K562 (cell line): ENCODE measurements at regions not wholly inside any gene's neighbourhood (a gene's known extent, or its start where the extent isn't known, plus 50 kb on each side); places are given as distances from the start of the nearest gene placed in this dataset.

Source experiments
- ATAC-seq: fragments of 200-7000 bp; cut with Tn5 transposase; 3 replicates; pipeline ENCODE4 v1.9.1; 2020; ENCODE audit warnings: moderate library complexity
- BruUV-seq: library from RNA; stranded (reverse); fragments of 400-500 nt; replicated peaks from 2 replicates; lab custom pipeline; 2021; lab: Mats Ljungman, UMichigan
- CTCF ChIA-PET: fragments of 300-600 bp; formaldehyde crosslinking; extraction: SDS; loops from one replicate; lab custom pipeline; 2021; ENCODE audit warnings: low intra/inter-chr PET ratio; lab: Yijun Ruan, JAX
- POLR2A ChIA-PET: fragments of 300-600, 350-650 bp; sonication (Branson Sonifier 250); formaldehyde crosslinking; extraction: SDS; loops from one replicate; lab custom pipeline; 2021; ENCODE audit warnings: antibody characterized with exemption, inconsistent platforms; lab: Yijun Ruan, JAX
- DNase-seq, 4 experiments: peaks; one replicate each; pipeline versions ENCODE4 v3.0.0 to v3.0.0-alpha.2; 2011 to 2018; ENCODE audit warnings: low spot score in 3 of 4, mixed read lengths in 3 of 4; ENCODE audit errors: extremely low read depth in 1 of 4
- FAIRE-seq: peaks from 2 replicates; lab custom pipeline; 2011; peaks lifted over from hg19 to GRCh38; lab: Jason Lieb, UNC
- H2AFZ ChIP-seq: 2 replicates; pipeline ENCODE4 v1.6.0; 2011; ENCODE audit warnings: low read depth, low read length, control low read depth, inconsistent platforms
- H3K27ac ChIP-seq: fragments of 200-600 bp; 3 replicates; pipeline ENCODE4 v1.8.0; 2011; ENCODE audit warnings: low read depth, mild to moderate bottlenecking, control low read depth, inconsistent platforms, low read length, moderate library complexity, mixed read lengths; ENCODE audit errors: extremely low read depth
- H3K27me3 ChIP-seq, 2 experiments: fragments of 300-600 bp in 1 of 2; 2 replicates in 1 of 2; 3 replicates in 1 of 2; pipeline versions ENCODE4 v1.6.0 to v1.8.0; 2011; ENCODE audit warnings: inconsistent platforms in 2 of 2, low read length in 2 of 2, mild to moderate bottlenecking in 1 of 2, mixed read lengths in 1 of 2, moderate library complexity in 1 of 2; ENCODE audit not compliant: control insufficient read depth in 2 of 2, insufficient read depth in 2 of 2
- H3K36me3 ChIP-seq: fragments of 300-600 bp; 3 replicates; pipeline ENCODE4 v1.8.0; 2011; ENCODE audit warnings: mild to moderate bottlenecking, low read length, inconsistent platforms; ENCODE audit not compliant: control insufficient read depth, insufficient read depth
- H3K4me1 ChIP-seq, 2 experiments: fragments of 200-600 bp in 1 of 2; replicated peaks in 1 of 2; 2 replicates in 1 of 2; 3 replicates in 1 of 2; pipeline versions ENCODE4 v1.5.1 to v1.8.0; 2011; ENCODE audit warnings: inconsistent platforms in 2 of 2, low read length in 2 of 2, mild to moderate bottlenecking in 1 of 2, mixed read lengths in 1 of 2, moderate library complexity in 1 of 2; ENCODE audit not compliant: control insufficient read depth in 2 of 2, insufficient read depth in 2 of 2
- H3K4me2 ChIP-seq: 2 replicates; pipeline ENCODE4 v1.6.1; 2011; ENCODE audit warnings: low read length, control low read depth, inconsistent platforms, mixed read lengths; ENCODE audit not compliant: insufficient read depth
- H3K4me3 ChIP-seq: fragments of 200-600 bp; sonication (generic), shearing (Covaris generic); 2 replicates; pipeline ENCODE4 v1.5.1; 2016; ENCODE audit warnings: control low read depth, inconsistent platforms
- H3K79me2 ChIP-seq: fragments of 200-600 bp; 3 replicates; pipeline ENCODE4 v1.8.0; 2011; ENCODE audit warnings: low read length, inconsistent platforms; ENCODE audit not compliant: control insufficient read depth, insufficient read depth
- H3K9ac ChIP-seq, 2 experiments: 2 replicates each; pipeline versions ENCODE4 v1.6.0 to v1.6.1; 2011; ENCODE audit warnings: low read depth in 2 of 2, low read length in 2 of 2, control low read depth in 1 of 2, inconsistent platforms in 1 of 2, mild to moderate bottlenecking in 1 of 2, mixed read lengths in 1 of 2; ENCODE audit not compliant: insufficient read depth in 1 of 2
- H3K9me1 ChIP-seq: one replicate; pipeline ENCODE4 v1.6.0; 2011; ENCODE audit warnings: inconsistent platforms, mild to moderate bottlenecking, low read length, moderate library complexity; ENCODE audit not compliant: control insufficient read depth, insufficient read depth
- H3K9me3 ChIP-seq: replicated peaks from 2 replicates; pipeline ENCODE4 v1.5.1; 2011; ENCODE audit warnings: low read depth, low read length, inconsistent platforms; ENCODE audit not compliant: control insufficient read depth, insufficient read depth
- H4K20me1 ChIP-seq: replicated peaks from 2 replicates; pipeline ENCODE4 v1.6.1; 2011; ENCODE audit warnings: low read length, inconsistent platforms, mixed read lengths; ENCODE audit not compliant: control insufficient read depth, insufficient read depth
- ARID4B ChIP-seq: sonication (generic); formaldehyde crosslinking; IDR thresholded peaks from 2 replicates; pipeline ENCODE4 v1.8.0; 2022; ENCODE audit warnings: mild to moderate bottlenecking, missing genetic modification reagents
- HNRNPUL1 ChIP-seq: fragments of 200-400 bp; formaldehyde crosslinking; IDR thresholded peaks from 2 replicates; pipeline ENCODE4 v1.6.1; 2017; ENCODE audit warnings: low read length
- SRSF7 ChIP-seq: fragments of 200-400 bp; formaldehyde crosslinking; optimal IDR thresholded peaks from 2 replicates; pipeline ENCODE3; 2017; ENCODE audit warnings: mild to moderate bottlenecking, low read depth, low read length
- ZBTB17 ChIP-seq: fragments of 450-650 bp; formaldehyde crosslinking; IDR thresholded peaks from 2 replicates; pipeline ENCODE4 v1.4.0; 2020; ENCODE audit warnings: mild to moderate bottlenecking
- ZFPM2 ChIP-seq: fragments of 250-450 bp; sonication (Bioruptor Pico); IDR thresholded peaks from 2 replicates; pipeline ENCODE4 v1.5.1; 2022; ENCODE audit warnings: mild to moderate bottlenecking
- ZNF174 ChIP-seq: fragments of 250-450 bp; sonication (Bioruptor Pico); IDR thresholded peaks from 2 replicates; pipeline ENCODE4 v1.4.0; 2020; ENCODE audit warnings: mild to moderate bottlenecking
- ZNF318 ChIP-seq, 2 experiments: fragments of 450-650 bp; IDR thresholded peaks; 2 replicates each; pipeline ENCODE4 v1.6.1; 2016; ENCODE audit warnings: mild to moderate bottlenecking in 2 of 2, borderline replicate concordance in 1 of 2, low read depth in 1 of 2, moderate library complexity in 1 of 2
- WGBS: fragments of 100-300 bp; shearing (Covaris generic); methylation state at CpG from one replicate; pipeline ENCODE4 v1.1.6; 2016; ENCODE audit warnings: low coverage, mixed read lengths; ENCODE audit not compliant: insufficient coverage; ENCODE audit errors: missing lambda C conversion rate; 5-methylcytosine and 5-hydroxymethylcytosine counted together
- in situ Hi-C: fragments of 300-500 bp; cut with MboI; formaldehyde crosslinking; loops from 4 replicates; pipeline ENCODE4 v1.15.0; 2018; ENCODE audit warnings: inconsistent platforms, mixed read lengths
- intact Hi-C: fragments of 100-400 bp; cut with micrococcal nuclease; formaldehyde crosslinking; loops from 2 replicates; pipeline ENCODE4 v1.14.2; 2022

GRCh38 chr18:41814651-41815050, 140.4 kb upstream of the PIK3C3 start:
- Histone ChIP-seq H3K4me2 (no peak overlapping the region), H3K36me3 (no peaks in the 10 kb centered on the region), H3K27me3 (no peaks in the 10 kb centered on the region), H3K27ac (no peak overlapping the region), H4K20me1 (no peaks in the 10 kb centered on the region), H3K79me2 (no peaks in the 10 kb centered on the region), H3K4me3 (no peak overlapping the region), H3K9me1 (no peaks in the 10 kb centered on the region), H3K4me1 (no peaks in the 10 kb centered on the region), H3K9me3 (no peaks in the 10 kb centered on the region; the same call in 1 of the 2 replicates), H3K9ac (no peak overlapping the region), H2AFZ (no peak overlapping the region)
- DNase-seq: no peak
- intact Hi-C loops: no loop called here
- CTCF ChIA-PET: no interaction called here
- TF ChIP-seq SRSF7: no peak
- TF ChIP-seq ZBTB17 (CRISPR knock-in tag): no peak
- TF ChIP-seq ZNF318 (IDR thresholded peaks at IDR 0.05; ENCODE audit: borderline replicate concordance in 1 of 2, low read depth in 1 of 2): no peak
- TF ChIP-seq ARID4B (CRISPR knock-in tag): no peak
- no peak for TF ChIP-seq ZNF174 (CRISPR knock-in tag)
- no peak for TF ChIP-seq HNRNPUL1
- no peak for TF ChIP-seq ZFPM2
- POLR2A ChIA-PET: no interaction called here
- in situ Hi-C loops: no loop called here
- FAIRE-seq: no peak
- WGBS: 0% methylated on average over 2 of the region's 2 CpGs
- ATAC-seq: no peak
- BruUV-seq: no TSS peak
